Ovary (tissue), 3 donors: ENCODE measurements at regions not wholly inside any gene's neighbourhood (a gene's known extent, or its start where the extent isn't known, plus 50 kb on each side); places are given as distances from the start of the nearest gene placed in this dataset.

ENCODE experiments used
- EP300 ChIP-seq: sonication (generic); formaldehyde crosslinking; IDR thresholded peaks from one replicate; pipeline ENCODE4 v1.6.1; 2017; ENCODE audit warnings: antibody characterized with exemption
- POLR2A ChIP-seq: fragments of 450-650 bp; IDR thresholded peaks from one replicate; pipeline ENCODE4 v1.6.1; 2017; ENCODE audit warnings: antibody characterized with exemption, mild to moderate bottlenecking, moderate library complexity
- TF ChIP-seq, protein P1 (sequence below), 3 donors: fragments of 450-650 bp in 2 of 3; fragments of 200-600 bp in 1 of 3; IDR thresholded peaks; one replicate each; pipeline versions ENCODE4 v1.5.1 to v1.8.0; 2016 to 2022; ENCODE audit warnings: antibody characterized with exemption in 3 of 3, mild to moderate bottlenecking in 1 of 3
- donor health status: DM: no; HTN: no; CAD: no.

DNA sequence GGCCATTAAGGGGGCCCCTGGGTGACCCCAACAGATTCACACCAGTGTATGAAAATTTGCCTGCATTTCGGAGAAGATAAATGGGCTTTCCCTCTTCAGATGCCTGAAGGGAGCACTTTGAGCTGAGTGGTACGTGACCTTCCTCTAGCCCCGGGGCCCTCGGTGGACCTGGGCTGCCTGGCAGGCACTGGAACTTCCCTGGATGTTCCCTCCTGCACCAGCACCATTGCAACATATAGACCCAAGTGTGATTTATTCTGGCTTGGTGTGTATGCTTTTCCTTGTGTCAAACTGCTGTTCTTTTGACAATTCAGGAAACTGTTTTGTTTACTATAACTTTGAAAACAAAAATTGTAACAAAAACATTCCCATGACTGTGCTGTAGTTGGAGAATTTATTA, 93.8 kb downstream of the TNFRSF13B start:
- TF ChIP-seq, protein P1, sequence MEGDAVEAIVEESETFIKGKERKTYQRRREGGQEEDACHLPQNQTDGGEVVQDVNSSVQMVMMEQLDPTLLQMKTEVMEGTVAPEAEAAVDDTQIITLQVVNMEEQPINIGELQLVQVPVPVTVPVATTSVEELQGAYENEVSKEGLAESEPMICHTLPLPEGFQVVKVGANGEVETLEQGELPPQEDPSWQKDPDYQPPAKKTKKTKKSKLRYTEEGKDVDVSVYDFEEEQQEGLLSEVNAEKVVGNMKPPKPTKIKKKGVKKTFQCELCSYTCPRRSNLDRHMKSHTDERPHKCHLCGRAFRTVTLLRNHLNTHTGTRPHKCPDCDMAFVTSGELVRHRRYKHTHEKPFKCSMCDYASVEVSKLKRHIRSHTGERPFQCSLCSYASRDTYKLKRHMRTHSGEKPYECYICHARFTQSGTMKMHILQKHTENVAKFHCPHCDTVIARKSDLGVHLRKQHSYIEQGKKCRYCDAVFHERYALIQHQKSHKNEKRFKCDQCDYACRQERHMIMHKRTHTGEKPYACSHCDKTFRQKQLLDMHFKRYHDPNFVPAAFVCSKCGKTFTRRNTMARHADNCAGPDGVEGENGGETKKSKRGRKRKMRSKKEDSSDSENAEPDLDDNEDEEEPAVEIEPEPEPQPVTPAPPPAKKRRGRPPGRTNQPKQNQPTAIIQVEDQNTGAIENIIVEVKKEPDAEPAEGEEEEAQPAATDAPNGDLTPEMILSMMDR (IDR thresholded peaks at IDR 0.05) = no peak
- TF ChIP-seq EP300 (no peak), POLR2A (no peak)
